ENCODE measurements at regions not wholly inside any gene's neighbourhood (a gene's known extent, or its start where the extent isn't known, plus 50 kb on each side); places are given as distances from the start of the nearest gene placed in this dataset.

- H3K4me2 ChIP-seq (ENCODE audit: low read depth, low read length): no peak overlapping the region
- H3K9me3 ChIP-seq (replicated peaks; ENCODE audit: insufficient read depth, low read length): no peaks in the 10 kb centered on the region
- H3F3A ChIP-seq (ENCODE audit: insufficient read depth, low read length): no peaks in the 10 kb centered on the region
- DNase-seq: no peak
- no peaks in the 10 kb centered on the region for H3K9me2 ChIP-seq (replicated peaks; ENCODE audit: insufficient read depth, low read length)
- TF ChIP-seq EZH2phosphoT487 (IDR thresholded peaks at IDR 0.05; ENCODE audit: low read length) (no peak), CTCF (IDR thresholded peaks at IDR 0.05; ENCODE audit: low read length) (no peak), EZH2 (optimal IDR thresholded peaks at IDR 0.05; ENCODE audit: low read depth, low read length) (no peak)
- H3K9ac ChIP-seq (ENCODE audit: low read length): no peak overlapping the region
- H3K27me3 ChIP-seq (replicated peaks; ENCODE audit: insufficient read depth, low read length): no peaks in the 10 kb centered on the region
- H3K36me3 ChIP-seq (replicated peaks; ENCODE audit: insufficient read depth, low read length): no peaks in the 10 kb centered on the region
- no peaks in the 10 kb centered on the region for H4K20me1 ChIP-seq (ENCODE audit: insufficient read depth, low read length)
- H3K79me2 ChIP-seq (ENCODE audit: low read length): no peaks in the 10 kb centered on the region
- H3K4me3 ChIP-seq (ENCODE audit: low read length): no peak overlapping the region
- no peak overlapping the region for H2AFZ ChIP-seq (ENCODE audit: low read length)
- no peaks in the 10 kb centered on the region for H3K4me1 ChIP-seq (ENCODE audit: low read length)
- H3K27ac ChIP-seq (ENCODE audit: low read length): no peak overlapping the region
Measured at GRCh38 chr2:81648806-81649205, 1344.3 kb upstream of the LRRTM1 start.

GRCh38 chr2:81648370-81648769 lies 1343.8 kb upstream of the LRRTM1 start:
- H3K27ac ChIP-seq (ENCODE audit: low read length): no peak overlapping the region
- TF ChIP-seq EZH2 (optimal IDR thresholded peaks at IDR 0.05; ENCODE audit: low read depth, low read length) (no peak), EZH2phosphoT487 (IDR thresholded peaks at IDR 0.05; ENCODE audit: low read length) (no peak), CTCF (IDR thresholded peaks at IDR 0.05; ENCODE audit: low read length) (no peak)
- H3K4me2 ChIP-seq (ENCODE audit: low read depth, low read length): no peak overlapping the region
- no peaks in the 10 kb centered on the region for H4K20me1 ChIP-seq (ENCODE audit: insufficient read depth, low read length)
- H2AFZ ChIP-seq (ENCODE audit: low read length): no peak overlapping the region
- H3K9me2 ChIP-seq (replicated peaks; ENCODE audit: insufficient read depth, low read length): no peaks in the 10 kb centered on the region
- no peak overlapping the region for H3K4me3 ChIP-seq (ENCODE audit: low read length)
- no peaks in the 10 kb centered on the region for H3K79me2 ChIP-seq (ENCODE audit: low read length)
- H3K9me3 ChIP-seq (replicated peaks; ENCODE audit: insufficient read depth, low read length): no peaks in the 10 kb centered on the region
- no peaks in the 10 kb centered on the region for H3K27me3 ChIP-seq (replicated peaks; ENCODE audit: insufficient read depth, low read length)
- no peaks in the 10 kb centered on the region for H3F3A ChIP-seq (ENCODE audit: insufficient read depth, low read length)
- no peak for DNase-seq
- no peaks in the 10 kb centered on the region for H3K36me3 ChIP-seq (replicated peaks; ENCODE audit: insufficient read depth, low read length)
- no peak overlapping the region for H3K9ac ChIP-seq (ENCODE audit: low read length)
- H3K4me1 ChIP-seq (ENCODE audit: low read length): no peaks in the 10 kb centered on the region

GRCh38 chr2:81647715-81648230 lies 1343.2 kb upstream of the LRRTM1 start:
- Histone ChIP-seq H3K27ac (ENCODE audit: low read length) (no peak overlapping the region), H4K20me1 (ENCODE audit: insufficient read depth, low read length) (no peaks in the 10 kb centered on the region)
- no peak for DNase-seq

GRCh38 chr2:81645745-81646301 lies 1341.3 kb upstream of the LRRTM1 start:
- DNase-seq: no peak
- Histone ChIP-seq H3K4me2 (ENCODE audit: low read depth, low read length) (no peak overlapping the region), H3K4me3 (ENCODE audit: low read length) (no peak overlapping the region), H3K9ac (ENCODE audit: low read length) (no peak overlapping the region), H4K20me1 (ENCODE audit: insufficient read depth, low read length) (no peaks in the 10 kb centered on the region), H3K4me1 (ENCODE audit: low read length) (no peaks in the 10 kb centered on the region), H3K36me3 (replicated peaks; ENCODE audit: insufficient read depth, low read length) (no peaks in the 10 kb centered on the region), H2AFZ (ENCODE audit: low read length) (no peak overlapping the region), H3F3A (ENCODE audit: insufficient read depth, low read length) (no peaks in the 10 kb centered on the region), H3K9me3 (replicated peaks; ENCODE audit: insufficient read depth, low read length) (no peaks in the 10 kb centered on the region), H3K9me2 (replicated peaks; ENCODE audit: insufficient read depth, low read length) (no peaks in the 10 kb centered on the region), H3K79me2 (ENCODE audit: low read length) (no peaks in the 10 kb centered on the region), H3K27me3 (replicated peaks; ENCODE audit: insufficient read depth, low read length) (no peaks in the 10 kb centered on the region), H3K27ac (ENCODE audit: low read length) (no peak overlapping the region)
- no peak for TF ChIP-seq EZH2phosphoT487 (IDR thresholded peaks at IDR 0.05; ENCODE audit: low read length)
- no peak for TF ChIP-seq EZH2 (optimal IDR thresholded peaks at IDR 0.05; ENCODE audit: low read depth, low read length)
- no peak for TF ChIP-seq CTCF (IDR thresholded peaks at IDR 0.05; ENCODE audit: low read length)

More at GRCh38 chr2:81647715-81648230, 1343.2 kb upstream of the LRRTM1 start:
- Histone ChIP-seq H2AFZ (ENCODE audit: low read length) (no peak overlapping the region), H3K4me1 (ENCODE audit: low read length) (no peaks in the 10 kb centered on the region), H3K9ac (ENCODE audit: low read length) (no peak overlapping the region), H3K27me3 (replicated peaks; ENCODE audit: insufficient read depth, low read length) (no peaks in the 10 kb centered on the region), H3K4me3 (ENCODE audit: low read length) (no peak overlapping the region), H3K9me3 (replicated peaks; ENCODE audit: insufficient read depth, low read length) (no peaks in the 10 kb centered on the region), H3K9me2 (replicated peaks; ENCODE audit: insufficient read depth, low read length) (no peaks in the 10 kb centered on the region), H3F3A (ENCODE audit: insufficient read depth, low read length) (no peaks in the 10 kb centered on the region), H3K4me2 (ENCODE audit: low read depth, low read length) (no peak overlapping the region), H3K79me2 (ENCODE audit: low read length) (no peaks in the 10 kb centered on the region), H3K36me3 (replicated peaks; ENCODE audit: insufficient read depth, low read length) (no peaks in the 10 kb centered on the region)
- TF ChIP-seq EZH2phosphoT487 (IDR thresholded peaks at IDR 0.05; ENCODE audit: low read length): no peak
